T-helper 1 cell treated with Interleukin-12 subunit alpha and Interleukin-12 subunit beta and Interleukin-4 antibody, amounts not matched to agents 30 μg/mL and 1 μg/mL, for 36 hours (primary cell): ENCODE measurements at regions not wholly inside any gene's neighbourhood (a gene's known extent, or its start where the extent isn't known, plus 50 kb on each side); places are given as distances from the start of the nearest gene placed in this dataset.
"Not testable (repeated sequence)": the region's sequence is repeated elsewhere in the genome, so short reads cannot be mapped to it uniquely, and the experiment has no call there.

ENCODE experiments used
- H3K27ac Mint-ChIP-seq: one replicate; pipeline ENCODE4 v1.8.0; 2021; ENCODE audit warnings: mild to moderate bottlenecking, mixed read lengths
- H3K27me3 Mint-ChIP-seq: one replicate; pipeline ENCODE4 v1.8.0; 2021; ENCODE audit warnings: low read depth, mixed read lengths
- H3K36me3 Mint-ChIP-seq: one replicate; pipeline ENCODE4 v1.8.0; 2021; ENCODE audit warnings: low read depth, mixed read lengths
- H3K4me1 Mint-ChIP-seq: one replicate; pipeline ENCODE4 v1.8.0; 2021; ENCODE audit warnings: low read depth, mixed read lengths
- H3K4me3 Mint-ChIP-seq: one replicate; pipeline ENCODE4 v1.8.0; 2021; ENCODE audit warnings: mild to moderate bottlenecking, moderate library complexity, mixed read lengths
- H3K9me3 Mint-ChIP-seq: one replicate; pipeline ENCODE4 v1.8.0; 2021; ENCODE audit warnings: mixed read lengths

DNA sequence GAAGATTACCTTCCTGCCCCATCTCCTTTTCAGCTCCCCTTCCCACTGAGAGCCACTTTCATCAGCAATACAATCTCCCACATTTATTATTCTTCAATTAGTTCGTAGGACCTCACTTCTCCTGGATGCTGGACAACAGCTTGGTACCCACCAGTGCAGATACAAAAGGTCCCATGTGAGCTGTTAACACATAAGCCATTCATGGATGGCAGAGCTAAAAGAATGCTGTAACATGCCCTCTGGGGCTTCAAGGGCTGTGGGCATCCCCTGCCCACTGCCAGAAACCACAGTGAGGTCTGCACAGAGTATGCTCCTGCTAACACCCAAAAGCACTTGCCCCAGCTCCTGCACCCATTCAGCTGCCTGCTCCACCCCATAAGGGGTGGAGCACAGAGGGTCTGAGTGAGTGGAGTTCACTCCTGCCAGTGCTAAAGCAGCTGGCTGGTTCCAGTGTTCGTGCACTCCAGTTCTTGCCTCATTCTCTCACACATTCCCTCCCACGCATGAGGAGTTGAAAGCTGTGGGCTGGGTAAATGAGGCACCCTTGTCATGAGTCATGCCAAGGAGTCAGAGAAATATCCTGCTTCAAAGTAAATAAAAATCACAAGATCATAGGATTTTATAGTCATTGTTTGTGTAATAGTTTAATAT is 305.9 kb upstream of the TMEFF2 start:
- no peaks in the 10 kb centered on the region for H3K4me1 Mint-ChIP-seq
- H3K9me3 Mint-ChIP-seq = no peaks in the 10 kb centered on the region
- no peaks in the 10 kb centered on the region for H3K36me3 Mint-ChIP-seq
- H3K4me3 Mint-ChIP-seq = no peak overlapping the region
- no peaks in the 10 kb centered on the region for H3K27me3 Mint-ChIP-seq
- H3K27ac Mint-ChIP-seq = no peak overlapping the region

DNA sequence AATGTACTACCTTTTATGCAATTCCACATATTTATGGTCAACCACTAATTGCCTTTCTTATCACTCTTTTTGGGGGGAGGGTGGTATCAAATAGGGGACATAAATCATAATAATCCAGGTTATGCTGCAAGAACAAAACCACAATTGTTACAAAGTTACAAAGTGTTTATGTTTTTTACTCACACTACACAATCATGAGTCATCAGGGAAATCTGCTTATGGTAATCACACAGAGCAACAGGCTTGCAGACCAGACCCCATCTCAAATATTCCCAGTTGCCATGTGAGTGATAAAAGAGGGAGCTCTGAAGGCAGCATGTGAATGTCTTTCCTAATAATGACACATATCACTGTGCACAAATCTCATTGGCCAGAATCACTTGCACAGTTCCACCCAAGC is 304.7 kb upstream of the TMEFF2 start:
- H3K9me3 Mint-ChIP-seq = no peaks in the 10 kb centered on the region
- no peaks in the 10 kb centered on the region for H3K27me3 Mint-ChIP-seq
- H3K36me3 Mint-ChIP-seq = no peaks in the 10 kb centered on the region
- no peaks in the 10 kb centered on the region for H3K4me1 Mint-ChIP-seq
- H3K4me3 Mint-ChIP-seq = no peak overlapping the region
- H3K27ac Mint-ChIP-seq = no peak overlapping the region

DNA sequence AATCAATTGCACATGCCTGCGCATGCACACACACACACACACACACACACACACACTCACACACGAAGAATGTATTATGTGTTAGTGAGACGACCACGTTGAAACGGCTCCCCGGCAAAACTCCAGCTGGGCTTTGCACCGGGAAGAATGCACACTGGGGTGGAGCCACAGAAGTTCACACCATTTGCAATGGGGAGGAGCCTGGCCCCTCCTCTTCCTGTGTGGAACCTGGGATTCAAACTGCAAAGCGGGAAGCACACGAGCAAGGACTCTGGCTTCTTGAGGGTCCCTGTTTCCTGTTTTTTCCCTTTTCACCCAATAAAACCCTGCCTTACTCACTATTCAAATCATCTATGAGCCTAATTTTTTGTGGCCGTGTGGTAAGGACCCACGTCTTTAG is 304.0 kb upstream of the TMEFF2 start:
- H3K4me1 Mint-ChIP-seq = no peaks in the 10 kb centered on the region
- H3K27me3 Mint-ChIP-seq = no peaks in the 10 kb centered on the region
- H3K27ac Mint-ChIP-seq = no peak overlapping the region
- no peak overlapping the region for H3K4me3 Mint-ChIP-seq
- H3K9me3 Mint-ChIP-seq = no peaks in the 10 kb centered on the region
- no peaks in the 10 kb centered on the region for H3K36me3 Mint-ChIP-seq

DNA sequence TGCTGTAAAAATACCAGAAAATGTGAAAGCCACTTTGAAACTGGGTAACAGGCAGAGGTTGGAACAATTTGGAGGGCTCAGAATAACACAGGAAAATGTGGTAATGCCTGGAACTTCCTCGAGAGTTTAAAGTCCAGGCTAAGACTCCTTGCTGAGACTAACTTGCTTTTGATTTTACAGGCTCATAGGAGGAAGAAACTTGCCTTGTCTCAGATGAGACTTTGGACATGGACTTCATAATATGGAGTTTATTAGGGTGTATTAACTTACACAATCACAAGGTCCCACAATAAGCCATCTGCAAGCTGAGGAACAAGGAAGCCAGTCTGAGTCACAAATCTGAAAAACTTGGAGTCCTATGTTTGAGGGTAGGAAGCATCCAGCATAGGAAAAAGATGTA is 293.4 kb upstream of the TMEFF2 start:
- H3K4me3 Mint-ChIP-seq, H3K4me1 Mint-ChIP-seq, H3K27me3 Mint-ChIP-seq, H3K27ac Mint-ChIP-seq, H3K36me3 Mint-ChIP-seq, H3K9me3 Mint-ChIP-seq: not testable (repeated sequence)

DNA sequence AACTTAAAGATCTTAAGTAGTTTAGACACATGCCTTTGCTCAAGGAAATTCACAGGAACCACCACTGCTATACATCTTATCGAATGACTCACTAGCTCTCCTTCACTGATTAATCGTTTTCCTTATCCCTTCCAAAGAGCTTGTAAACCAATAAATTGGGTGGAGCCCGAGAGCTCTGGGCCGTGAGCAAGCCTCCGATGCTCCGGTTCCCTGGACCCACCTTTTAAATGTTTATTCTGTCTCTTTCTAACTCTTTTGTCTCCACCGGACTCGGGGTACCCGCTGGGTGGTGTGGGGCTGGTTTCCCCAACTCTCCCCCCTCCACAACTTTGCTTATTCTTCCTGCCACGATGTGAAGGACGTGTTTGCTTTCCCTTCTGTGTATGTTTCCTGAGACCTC is 292.9 kb upstream of the TMEFF2 start:
- no peaks in the 10 kb centered on the region for H3K4me1 Mint-ChIP-seq
- no peaks in the 10 kb centered on the region for H3K27me3 Mint-ChIP-seq
- H3K4me3 Mint-ChIP-seq = no peak overlapping the region
- peaks cover 4% of the 10 kb centered on the region for H3K9me3 Mint-ChIP-seq
- no peaks in the 10 kb centered on the region for H3K36me3 Mint-ChIP-seq
- no peak overlapping the region for H3K27ac Mint-ChIP-seq

DNA sequence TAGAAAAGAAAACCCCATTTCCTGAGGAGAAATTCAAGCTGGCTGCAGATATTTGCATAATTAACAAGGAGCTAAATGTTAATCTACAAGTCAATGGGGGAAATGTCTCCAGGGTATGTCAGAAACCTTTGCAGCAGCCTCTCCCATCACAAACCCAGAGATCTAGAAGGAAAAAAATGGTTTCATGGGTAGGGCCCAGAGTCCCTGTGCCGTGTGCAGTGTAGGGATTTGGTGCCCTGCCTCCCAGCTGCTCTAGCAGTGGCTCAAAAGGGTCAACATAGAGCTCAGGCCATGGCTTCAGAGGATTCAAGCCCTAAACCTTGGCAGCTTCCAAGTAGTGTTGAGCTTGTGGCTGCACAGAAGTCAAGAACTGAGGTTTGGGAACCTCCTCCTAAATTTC is 290.2 kb upstream of the TMEFF2 start:
- H3K36me3 Mint-ChIP-seq = no peaks in the 10 kb centered on the region
- H3K27me3 Mint-ChIP-seq = no peaks in the 10 kb centered on the region
- H3K27ac Mint-ChIP-seq = no peak overlapping the region
- peaks cover 4% of the 10 kb centered on the region for H3K9me3 Mint-ChIP-seq
- no peaks in the 10 kb centered on the region for H3K4me1 Mint-ChIP-seq
- no peak overlapping the region for H3K4me3 Mint-ChIP-seq

DNA sequence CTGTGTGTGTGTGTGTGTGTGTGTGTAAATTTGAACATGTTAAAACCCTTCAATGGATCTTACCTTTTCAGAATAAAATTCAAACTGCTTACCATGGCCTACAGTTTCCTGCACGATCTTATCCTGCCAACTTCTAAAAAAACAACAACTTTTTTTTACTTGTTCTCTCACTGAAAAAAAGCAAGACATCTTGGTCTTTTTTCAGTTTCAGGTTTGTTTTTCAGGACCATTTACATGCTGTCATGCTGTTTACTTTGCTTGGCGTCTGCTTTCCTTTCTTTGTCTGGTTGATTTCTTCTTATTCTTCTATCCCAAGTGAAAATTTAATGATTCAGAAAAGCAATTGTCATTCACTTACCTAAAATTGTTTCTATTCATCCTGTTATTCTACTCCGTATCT is 286.3 kb upstream of the TMEFF2 start:
- Mint-ChIP-seq H3K36me3 (no peaks in the 10 kb centered on the region), H3K27me3 (no peaks in the 10 kb centered on the region), H3K27ac (no peak overlapping the region), H3K4me1 (no peaks in the 10 kb centered on the region), H3K4me3 (no peak overlapping the region), H3K9me3 (no peaks in the 10 kb centered on the region)

DNA sequence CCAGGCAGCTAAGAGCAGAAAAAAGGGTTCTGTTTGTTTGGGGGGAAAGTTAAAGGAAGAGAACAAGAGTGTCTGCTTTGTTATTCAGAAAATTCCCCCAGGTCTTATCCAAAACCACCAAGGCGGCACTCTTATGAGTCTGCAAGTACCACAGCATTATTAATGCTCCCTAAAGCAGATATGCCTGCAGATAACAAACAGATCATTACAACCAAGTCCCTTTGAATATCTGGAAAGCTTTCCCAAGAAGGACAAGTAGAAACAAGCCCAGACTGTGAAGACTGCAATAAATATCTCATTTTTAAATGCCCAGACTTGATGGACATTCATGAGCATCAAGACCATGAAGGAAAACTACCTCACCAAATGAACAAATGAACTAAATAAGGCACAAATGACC is 278.6 kb upstream of the TMEFF2 start:
- Mint-ChIP-seq H3K27ac (no peak overlapping the region), H3K9me3 (no peaks in the 10 kb centered on the region), H3K36me3 (no peaks in the 10 kb centered on the region), H3K27me3 (no peaks in the 10 kb centered on the region), H3K4me3 (no peak overlapping the region), H3K4me1 (no peaks in the 10 kb centered on the region)

DNA sequence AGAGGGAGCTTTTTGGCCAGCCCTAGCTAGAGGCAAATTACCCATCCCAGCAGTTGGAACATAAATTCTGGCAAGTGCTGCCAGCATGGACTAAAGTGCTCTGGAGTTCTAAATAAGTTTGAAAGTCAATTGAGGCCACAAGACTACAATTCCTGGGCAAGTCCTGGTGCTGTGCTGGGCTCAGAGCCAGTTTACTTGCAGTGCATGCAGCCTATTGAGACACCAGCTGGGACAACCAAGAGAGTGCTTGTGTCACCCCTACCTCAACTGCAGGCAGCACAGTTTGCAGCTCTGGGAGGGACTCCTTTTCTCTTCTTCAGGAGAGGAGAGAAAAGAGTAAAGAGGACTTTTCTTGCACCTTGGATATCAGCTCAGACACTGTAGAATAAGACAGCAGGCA is 277.2 kb upstream of the TMEFF2 start:
- Mint-ChIP-seq H3K4me3 (no peak overlapping the region), H3K27me3 (no peaks in the 10 kb centered on the region), H3K27ac (no peak overlapping the region), H3K9me3 (no peaks in the 10 kb centered on the region), H3K4me1 (no peaks in the 10 kb centered on the region), H3K36me3 (no peaks in the 10 kb centered on the region)

DNA sequence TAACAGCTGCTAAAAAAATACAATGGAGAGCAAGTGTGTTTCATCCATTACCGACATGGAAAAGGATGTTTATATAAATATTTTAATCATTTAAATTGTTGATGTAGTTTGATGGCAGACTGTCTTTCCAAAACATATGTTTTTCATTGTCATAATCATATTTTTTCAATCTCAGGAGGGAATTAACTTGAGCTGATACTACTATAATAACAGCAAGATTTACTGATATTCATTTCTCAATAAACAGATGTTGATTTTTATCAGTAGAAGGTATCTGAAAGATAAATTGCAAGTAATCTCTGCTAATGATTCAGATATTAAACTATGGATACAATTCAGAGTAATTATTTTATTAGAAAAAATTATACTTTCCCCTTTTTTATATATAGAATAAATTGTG is 274.9 kb upstream of the TMEFF2 start:
- Mint-ChIP-seq H3K4me3 (no peak overlapping the region), H3K27ac (no peak overlapping the region), H3K4me1 (no peaks in the 10 kb centered on the region), H3K9me3 (no peaks in the 10 kb centered on the region), H3K27me3 (no peaks in the 10 kb centered on the region), H3K36me3 (no peaks in the 10 kb centered on the region)

DNA sequence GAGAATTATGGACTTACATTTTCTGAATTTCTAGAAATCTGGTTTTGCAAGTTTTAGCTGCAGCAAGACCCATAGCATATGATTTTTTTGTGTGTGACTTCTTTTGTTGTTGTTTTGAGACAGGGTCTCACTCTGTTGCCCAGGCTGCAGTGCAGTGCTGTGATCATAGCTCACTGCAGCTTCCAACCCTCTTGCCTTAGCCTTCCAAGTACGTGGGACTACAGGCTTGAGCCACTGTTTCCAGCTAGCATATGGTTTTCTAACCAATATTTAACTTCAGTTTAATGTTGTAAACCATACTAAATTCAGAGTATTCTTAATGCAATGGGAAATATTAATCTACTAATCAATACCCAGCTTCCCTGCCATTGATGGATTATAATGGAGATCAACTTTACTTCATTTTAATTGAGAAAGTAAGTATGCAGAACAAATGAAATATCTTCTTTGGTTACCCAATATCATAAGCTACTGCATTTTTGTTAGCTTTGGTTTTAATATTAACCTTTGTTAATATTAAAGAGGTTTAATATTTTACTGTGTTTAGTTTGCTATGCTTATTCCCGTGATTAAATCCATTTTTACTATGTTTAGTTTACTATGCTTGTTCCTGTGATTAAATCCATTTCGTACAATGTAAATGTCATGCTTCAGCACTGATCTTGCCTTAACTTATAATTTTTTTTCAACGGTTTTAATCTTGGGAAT is 273.4 kb upstream of the TMEFF2 start:
- H3K27ac Mint-ChIP-seq = no peak overlapping the region
- no peaks in the 10 kb centered on the region for H3K4me1 Mint-ChIP-seq
- no peak overlapping the region for H3K4me3 Mint-ChIP-seq
- no peaks in the 10 kb centered on the region for H3K36me3 Mint-ChIP-seq
- H3K27me3 Mint-ChIP-seq = no peaks in the 10 kb centered on the region
- H3K9me3 Mint-ChIP-seq = no peaks in the 10 kb centered on the region

DNA sequence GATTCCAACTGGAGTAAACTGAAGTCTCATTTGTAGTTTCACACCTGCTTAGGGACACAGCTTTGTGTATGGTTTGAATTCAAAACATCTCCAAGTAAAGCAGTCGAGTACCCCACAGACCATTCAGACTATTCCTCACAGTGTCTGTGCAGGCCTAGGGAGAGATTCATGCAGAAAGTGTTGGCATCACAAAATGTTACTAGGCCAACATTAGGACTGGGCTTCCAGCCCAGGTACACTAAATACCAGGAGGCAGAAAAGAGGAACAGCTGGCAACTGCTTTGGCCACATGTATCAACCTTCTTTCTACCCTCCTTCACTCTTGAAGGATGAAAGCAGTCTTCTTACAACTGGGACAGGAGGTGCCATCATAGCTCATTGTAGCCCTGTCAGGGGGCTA is 270.4 kb upstream of the TMEFF2 start:
- no peak overlapping the region for H3K4me3 Mint-ChIP-seq
- no peak overlapping the region for H3K27ac Mint-ChIP-seq
- H3K27me3 Mint-ChIP-seq = no peaks in the 10 kb centered on the region
- no peaks in the 10 kb centered on the region for H3K9me3 Mint-ChIP-seq
- no peaks in the 10 kb centered on the region for H3K36me3 Mint-ChIP-seq
- no peaks in the 10 kb centered on the region for H3K4me1 Mint-ChIP-seq

DNA sequence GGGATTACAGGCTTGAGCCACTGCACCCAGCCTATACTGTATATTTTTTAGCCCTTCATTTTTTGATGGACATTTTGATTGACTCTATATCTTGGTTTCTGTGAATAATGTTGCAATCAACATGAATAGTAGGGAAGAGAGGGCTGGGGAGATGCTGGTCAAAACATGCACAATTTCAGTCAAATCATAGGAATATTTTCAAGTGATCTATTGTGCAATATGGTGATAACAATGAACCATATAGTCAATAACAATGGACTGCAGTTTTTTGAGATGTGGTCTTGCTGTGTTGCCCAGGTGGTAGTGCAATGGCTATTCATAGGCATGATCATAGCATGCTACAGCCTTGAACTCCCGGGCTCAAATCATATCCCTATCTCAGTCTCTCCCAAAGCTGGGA is 264.7 kb upstream of the TMEFF2 start:
- H3K4me3 Mint-ChIP-seq = no peak overlapping the region
- no peaks in the 10 kb centered on the region for H3K36me3 Mint-ChIP-seq
- H3K4me1 Mint-ChIP-seq = no peaks in the 10 kb centered on the region
- H3K9me3 Mint-ChIP-seq = no peaks in the 10 kb centered on the region
- no peak overlapping the region for H3K27ac Mint-ChIP-seq
- H3K27me3 Mint-ChIP-seq = no peaks in the 10 kb centered on the region

DNA sequence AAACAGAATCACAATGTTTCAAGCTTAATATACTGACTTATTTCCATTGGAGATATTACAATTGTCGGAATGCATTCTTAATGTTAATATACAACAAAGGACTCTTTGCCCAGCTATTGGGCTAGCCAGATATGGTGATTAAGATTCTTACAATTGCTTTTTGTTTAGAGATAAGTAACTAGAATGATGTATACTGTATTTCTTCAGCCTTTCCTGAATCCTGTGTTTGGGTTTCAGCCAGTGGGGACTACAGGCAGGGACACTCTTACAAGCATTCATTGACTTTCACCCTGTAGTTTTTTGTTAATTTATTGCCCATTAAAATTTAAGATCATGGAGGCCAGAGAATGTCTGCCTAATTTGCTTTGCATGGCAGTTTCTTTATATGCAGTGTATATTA is 254.1 kb upstream of the TMEFF2 start:
- Mint-ChIP-seq H3K9me3 (no peaks in the 10 kb centered on the region), H3K27ac (no peak overlapping the region), H3K36me3 (no peaks in the 10 kb centered on the region), H3K27me3 (no peaks in the 10 kb centered on the region), H3K4me1 (no peaks in the 10 kb centered on the region), H3K4me3 (no peak overlapping the region)

DNA sequence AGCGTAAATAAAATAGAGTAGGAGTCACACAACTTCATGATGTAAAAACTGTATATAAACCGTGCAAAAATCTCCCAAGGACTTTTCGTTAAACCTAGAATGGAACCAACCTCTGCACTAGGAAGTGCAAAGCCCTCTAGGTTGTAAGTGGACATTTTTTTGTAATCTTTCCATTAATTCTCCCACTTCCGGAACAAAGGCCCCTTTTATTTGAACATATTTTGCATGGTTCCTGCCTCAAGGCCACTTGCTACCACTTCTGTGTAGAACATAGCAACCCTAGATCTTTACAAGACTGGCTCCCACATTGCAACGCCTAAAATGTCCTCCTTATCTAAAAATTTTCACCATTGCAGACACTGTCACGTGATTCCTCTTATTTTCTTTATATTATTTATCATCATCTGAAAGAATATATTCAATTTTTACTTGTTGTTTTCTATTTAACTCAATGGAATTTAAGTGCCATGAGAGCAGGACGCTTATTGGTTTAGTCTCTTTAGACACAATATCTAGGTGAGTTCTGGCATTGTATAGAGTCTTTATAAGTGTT is 249.6 kb upstream of the TMEFF2 start:
- Mint-ChIP-seq H3K9me3 (no peaks in the 10 kb centered on the region), H3K27me3 (no peaks in the 10 kb centered on the region), H3K4me1 (no peaks in the 10 kb centered on the region), H3K27ac (no peak overlapping the region), H3K36me3 (no peaks in the 10 kb centered on the region), H3K4me3 (no peak overlapping the region)
